ENCODE measurements at regions not wholly inside any gene's neighbourhood (a gene's known extent, or its start where the extent isn't known, plus 50 kb on each side); places are given as distances from the start of the nearest gene placed in this dataset.

- no peak for TF ChIP-seq CTCF (IDR thresholded peaks at IDR 0.05)
- TF ChIP-seq POLR2A (IDR thresholded peaks at IDR 0.05), result no peak
These were observed 472.0 kb upstream of the FZD8 start for GRCh38 chr10:36114141-36114540.
